Neural progenitor cell (in vitro differentiated cells): ENCODE measurements at regions not wholly inside any gene's neighbourhood (a gene's known extent, or its start where the extent isn't known, plus 50 kb on each side); places are given as distances from the start of the nearest gene placed in this dataset.

ENCODE experiments used
- EZH2 ChIP-seq: fragments of 200-600 bp; sonication (generic); IDR thresholded peaks from 2 replicates; pipeline ENCODE4 v1.6.1; 2017; ENCODE audit warnings: antibody characterized with exemption, mild to moderate bottlenecking, moderate library complexity
- EZH2phosphoT487 ChIP-seq: fragments of 200-600 bp; sonication (generic); IDR thresholded peaks from 2 replicates; pipeline ENCODE4 v1.6.1; 2017; ENCODE audit warnings: antibody characterized with exemption
- TF ChIP-seq, protein P1 (sequence below): fragments of 200-600 bp; sonication (generic); IDR thresholded peaks from 2 replicates; pipeline ENCODE4 v1.5.1; 2017; ENCODE audit warnings: antibody characterized with exemption, mild to moderate bottlenecking

DNA sequence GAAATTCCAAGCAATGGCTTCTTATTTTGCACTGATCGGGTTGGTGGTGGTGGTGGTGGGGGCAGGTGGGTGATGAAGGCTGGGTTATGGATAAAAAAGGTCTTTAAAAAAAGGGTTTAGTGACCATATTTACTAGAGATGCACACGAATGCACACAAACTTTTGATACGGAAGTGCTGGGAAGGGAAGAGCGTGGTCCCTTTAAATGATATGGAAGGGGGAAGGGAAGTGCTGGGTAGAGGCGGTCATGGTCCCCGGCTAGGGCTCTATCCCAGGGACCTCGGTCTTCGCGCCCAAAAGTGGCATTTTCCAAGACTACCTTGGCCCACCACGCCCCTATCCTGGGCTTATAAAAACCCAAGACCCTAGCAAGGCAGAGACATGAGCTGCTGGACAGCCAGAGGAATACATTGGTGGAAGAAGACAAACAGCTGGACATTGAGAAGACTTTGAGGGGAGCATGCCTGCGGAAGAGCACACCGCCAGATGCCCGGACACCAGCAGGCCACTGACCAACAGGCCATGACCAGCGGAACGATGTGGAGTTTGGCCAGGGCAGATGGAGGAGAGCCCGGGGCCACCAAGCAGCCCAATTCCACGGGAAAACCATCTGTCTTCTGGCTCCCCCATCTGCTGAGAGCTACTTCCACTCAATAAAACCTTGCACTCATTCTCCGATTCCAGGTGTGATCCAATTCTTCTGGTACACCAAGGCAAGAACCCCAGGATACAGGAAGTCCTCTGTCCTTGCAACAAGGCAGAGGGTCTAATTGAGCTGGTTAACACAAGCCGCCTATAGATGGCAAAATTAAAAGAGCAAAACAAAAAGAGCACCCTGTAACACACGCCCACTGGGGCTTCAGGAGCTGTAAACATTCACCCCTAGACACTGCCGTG, 1720.2 kb downstream of the MRPL39 start:
- TF ChIP-seq, protein P1, sequence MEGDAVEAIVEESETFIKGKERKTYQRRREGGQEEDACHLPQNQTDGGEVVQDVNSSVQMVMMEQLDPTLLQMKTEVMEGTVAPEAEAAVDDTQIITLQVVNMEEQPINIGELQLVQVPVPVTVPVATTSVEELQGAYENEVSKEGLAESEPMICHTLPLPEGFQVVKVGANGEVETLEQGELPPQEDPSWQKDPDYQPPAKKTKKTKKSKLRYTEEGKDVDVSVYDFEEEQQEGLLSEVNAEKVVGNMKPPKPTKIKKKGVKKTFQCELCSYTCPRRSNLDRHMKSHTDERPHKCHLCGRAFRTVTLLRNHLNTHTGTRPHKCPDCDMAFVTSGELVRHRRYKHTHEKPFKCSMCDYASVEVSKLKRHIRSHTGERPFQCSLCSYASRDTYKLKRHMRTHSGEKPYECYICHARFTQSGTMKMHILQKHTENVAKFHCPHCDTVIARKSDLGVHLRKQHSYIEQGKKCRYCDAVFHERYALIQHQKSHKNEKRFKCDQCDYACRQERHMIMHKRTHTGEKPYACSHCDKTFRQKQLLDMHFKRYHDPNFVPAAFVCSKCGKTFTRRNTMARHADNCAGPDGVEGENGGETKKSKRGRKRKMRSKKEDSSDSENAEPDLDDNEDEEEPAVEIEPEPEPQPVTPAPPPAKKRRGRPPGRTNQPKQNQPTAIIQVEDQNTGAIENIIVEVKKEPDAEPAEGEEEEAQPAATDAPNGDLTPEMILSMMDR, result no peak
- TF ChIP-seq EZH2phosphoT487, result no peak
- no peak for TF ChIP-seq EZH2
